Left colon (tissue), 2 donors: ENCODE measurements at regions not wholly inside any gene's neighbourhood (a gene's known extent, or its start where the extent isn't known, plus 50 kb on each side); places are given as distances from the start of the nearest gene placed in this dataset.

Experiments
- ATAC-seq: fragments of 200-7000 bp; cut with Tn5 transposase; one replicate; pipeline ENCODE4 v1.9.1; 2020; ENCODE audit warnings: mild to moderate bottlenecking, moderate library complexity
- DNase-seq, 2 donors: peaks; one replicate each; pipeline ENCODE4 v3.0.0-alpha.2; 2020
- intact Hi-C, 2 donors: fragments of 100-400 bp; cut with DNase I in 1 of 2; cut with micrococcal nuclease in 1 of 2; formaldehyde crosslinking; loops; one replicate each; pipeline versions ENCODE4 v1.11.2 to v1.14.0; 2022; cut with DNase I, micrococcal nuclease
- donor health status: DM: no; HTN: no; CAD: no.
- donor health status: DM: yes; HTN: yes; CAD: no.

DNA sequence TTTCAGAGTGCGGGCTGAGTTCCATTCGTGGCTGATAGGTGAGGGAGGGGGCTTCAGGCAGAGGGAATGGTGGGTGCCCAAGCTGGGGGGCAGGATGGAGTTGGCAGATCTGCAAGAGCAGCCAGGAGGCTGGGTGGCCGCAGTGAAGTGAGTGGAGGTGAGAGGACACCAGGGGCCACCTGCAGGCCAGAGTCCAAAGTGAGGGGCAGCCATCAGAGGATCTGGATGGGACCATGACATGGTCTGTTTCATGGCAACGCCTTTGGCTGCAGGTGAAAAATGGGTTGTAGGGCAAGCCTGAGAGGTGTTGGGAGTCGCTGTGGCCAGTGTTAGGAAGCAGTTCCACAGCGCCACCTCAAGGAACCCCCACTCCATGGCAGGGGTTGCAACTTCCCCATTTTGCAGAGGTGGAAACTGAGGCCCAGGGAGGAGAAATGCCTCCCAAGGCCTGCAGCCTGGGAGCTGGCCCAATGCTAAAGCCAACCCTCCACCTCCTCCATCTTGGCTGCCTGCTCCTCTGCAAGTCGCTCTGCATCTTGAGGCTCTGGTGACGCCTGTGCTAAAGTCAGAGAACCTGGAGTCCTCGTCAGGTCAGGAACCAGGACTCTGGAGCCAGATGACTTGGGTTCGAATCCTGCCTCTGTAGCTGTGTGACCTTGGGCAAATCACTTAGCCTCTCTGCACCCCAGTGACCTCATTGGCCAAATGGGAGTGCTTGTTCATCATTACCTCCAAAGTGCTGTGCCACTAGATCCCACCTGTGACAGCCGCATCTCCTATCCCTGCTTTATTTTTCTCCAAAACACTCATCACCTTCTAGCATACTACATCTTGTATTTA, 153.8 kb downstream of the CEBPB start:
- ATAC-seq (no peak), DNase-seq (no peak)
- intact Hi-C loops: no loop called here

DNA sequence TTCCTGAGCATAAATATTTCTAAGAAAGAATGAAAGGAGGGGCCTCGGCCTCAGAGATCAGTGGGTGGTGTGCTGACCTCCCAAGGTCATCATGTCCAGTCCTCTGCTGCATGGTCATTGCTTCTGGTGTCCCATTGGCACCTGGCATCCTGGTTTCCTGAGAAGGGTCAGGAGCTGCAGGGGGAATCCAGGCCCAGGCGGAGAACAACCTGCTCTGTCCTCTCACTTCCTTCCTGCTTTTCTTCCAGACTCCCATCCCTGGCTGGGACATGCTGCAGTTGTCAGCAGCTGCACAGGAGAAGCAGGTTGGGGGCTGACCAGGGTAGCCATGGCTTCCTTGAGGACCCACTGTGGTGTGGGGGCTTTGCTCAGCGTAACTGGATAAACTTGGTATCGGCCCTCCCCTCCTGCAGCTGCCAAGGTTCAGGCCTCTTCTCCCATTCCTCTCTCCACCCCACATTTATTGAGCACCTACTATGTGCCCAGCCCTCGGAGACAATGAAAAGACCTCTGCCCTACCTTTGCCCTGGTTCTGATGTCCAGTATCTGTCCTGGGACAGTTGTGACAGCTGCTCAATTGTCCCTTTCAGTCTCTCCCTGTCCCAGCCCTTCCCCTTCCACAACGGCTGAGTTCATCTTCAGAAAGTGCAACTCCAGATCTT, 155.2 kb downstream of the CEBPB start:
- ATAC-seq (no peak), DNase-seq (no peak)
- intact Hi-C loops: no loop called here

DNA sequence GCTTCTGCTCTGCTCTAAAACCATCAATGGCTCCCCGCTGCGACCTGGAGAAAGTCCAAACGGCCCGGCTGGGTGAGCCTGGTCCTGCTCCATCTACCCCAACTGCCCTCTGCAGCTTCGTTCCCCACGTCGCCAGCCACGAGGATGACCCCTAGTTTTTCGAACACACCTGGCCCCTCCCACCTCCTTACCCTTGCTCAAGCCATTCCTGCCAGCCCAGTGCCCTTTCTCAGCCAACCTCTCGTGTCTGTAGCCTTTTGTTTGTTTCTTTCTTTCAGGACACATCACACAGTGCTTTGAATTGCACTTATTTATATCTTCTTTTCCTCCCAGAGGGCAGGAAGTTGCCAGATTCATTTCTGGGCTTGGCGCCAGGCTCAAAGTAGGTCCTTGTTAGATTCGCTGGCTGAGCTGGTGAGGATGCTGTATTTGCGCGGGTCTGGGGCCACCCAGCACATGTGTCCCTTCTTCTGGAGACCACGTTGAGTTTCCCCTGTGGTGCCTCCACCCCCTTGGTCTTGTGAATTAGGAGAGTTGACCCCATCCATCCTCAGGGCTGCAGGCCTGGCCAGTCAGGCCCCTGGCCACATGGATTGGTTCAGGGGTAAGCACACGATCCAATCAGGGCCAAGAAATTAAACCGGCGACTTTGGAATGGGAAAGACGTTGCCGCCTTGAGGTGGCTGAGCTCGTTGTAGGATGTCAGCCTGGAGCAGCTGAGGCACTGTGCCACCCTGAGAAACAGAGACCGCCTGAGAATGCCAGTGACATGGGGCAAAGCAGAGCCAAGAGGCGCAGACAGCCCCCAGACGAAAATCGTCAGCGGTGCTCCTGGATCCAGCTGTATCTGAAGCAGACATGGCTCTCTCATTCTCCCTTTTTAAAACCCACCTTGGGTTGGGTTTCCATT, 156.0 kb downstream of the CEBPB start:
- DNase-seq (peak; percentile 80 to 85), ATAC-seq (peak; percentile 67)
- intact Hi-C loops: no loop called here

DNA sequence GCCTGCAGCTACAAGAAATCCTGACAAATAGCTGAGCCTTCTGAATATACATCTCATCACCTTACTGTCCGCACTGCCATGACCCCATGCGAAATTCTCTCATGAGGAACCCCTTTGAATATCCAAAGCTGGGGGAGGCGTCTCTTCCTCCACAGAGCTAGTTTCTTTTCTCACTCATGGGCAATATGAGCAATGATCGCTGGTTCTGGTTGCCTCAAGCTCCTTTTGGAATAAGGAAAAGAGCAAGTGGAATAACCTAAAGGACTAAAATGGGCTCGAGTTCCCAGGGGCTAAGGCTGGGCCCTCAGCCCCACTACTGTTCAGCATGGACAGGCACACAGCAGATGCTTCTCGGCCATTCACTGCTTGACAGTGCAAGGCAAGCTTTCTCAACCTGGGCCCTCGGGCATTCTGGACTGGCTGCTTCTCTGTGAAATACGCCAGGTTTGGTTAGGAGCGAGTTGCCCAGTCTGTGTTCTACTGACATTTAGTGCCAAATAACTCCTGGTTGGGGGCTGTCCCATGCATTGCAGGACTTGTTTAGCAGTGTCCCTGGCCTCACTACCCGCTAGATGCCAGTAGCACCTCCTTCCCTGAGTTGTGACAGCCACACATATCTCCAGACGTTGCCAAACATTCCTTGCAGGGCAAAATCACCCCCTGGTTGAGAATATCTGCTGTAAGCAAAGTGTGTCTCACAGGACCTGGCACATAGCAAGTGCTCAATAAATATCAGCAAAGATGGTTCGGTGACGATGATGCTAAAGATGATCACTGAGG, 156.8 kb downstream of the CEBPB start:
- intact Hi-C loops: no loop called here
- ATAC-seq (no peak), DNase-seq (no peak)

DNA sequence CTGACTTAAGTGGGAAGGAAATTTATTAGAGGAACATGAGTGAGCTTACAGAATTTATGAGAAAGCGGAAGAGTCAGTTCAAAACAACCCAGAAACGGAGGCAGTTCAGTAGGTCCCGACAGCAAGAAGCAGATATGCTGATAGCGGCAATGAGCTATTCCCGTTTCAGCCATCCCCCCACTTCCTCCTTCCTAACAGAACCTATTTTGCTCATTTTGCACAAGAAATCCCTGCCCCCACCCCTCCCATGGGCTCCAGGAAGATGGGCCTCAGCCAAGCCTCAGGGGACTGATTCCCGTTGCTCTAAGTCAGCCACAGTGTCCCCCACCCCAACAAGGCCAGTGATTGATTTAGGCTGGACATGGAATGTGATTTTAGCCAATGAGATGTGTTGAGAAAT, 157.5 kb downstream of the CEBPB start:
- DNase-seq (no peak), ATAC-seq (no peak)

DNA sequence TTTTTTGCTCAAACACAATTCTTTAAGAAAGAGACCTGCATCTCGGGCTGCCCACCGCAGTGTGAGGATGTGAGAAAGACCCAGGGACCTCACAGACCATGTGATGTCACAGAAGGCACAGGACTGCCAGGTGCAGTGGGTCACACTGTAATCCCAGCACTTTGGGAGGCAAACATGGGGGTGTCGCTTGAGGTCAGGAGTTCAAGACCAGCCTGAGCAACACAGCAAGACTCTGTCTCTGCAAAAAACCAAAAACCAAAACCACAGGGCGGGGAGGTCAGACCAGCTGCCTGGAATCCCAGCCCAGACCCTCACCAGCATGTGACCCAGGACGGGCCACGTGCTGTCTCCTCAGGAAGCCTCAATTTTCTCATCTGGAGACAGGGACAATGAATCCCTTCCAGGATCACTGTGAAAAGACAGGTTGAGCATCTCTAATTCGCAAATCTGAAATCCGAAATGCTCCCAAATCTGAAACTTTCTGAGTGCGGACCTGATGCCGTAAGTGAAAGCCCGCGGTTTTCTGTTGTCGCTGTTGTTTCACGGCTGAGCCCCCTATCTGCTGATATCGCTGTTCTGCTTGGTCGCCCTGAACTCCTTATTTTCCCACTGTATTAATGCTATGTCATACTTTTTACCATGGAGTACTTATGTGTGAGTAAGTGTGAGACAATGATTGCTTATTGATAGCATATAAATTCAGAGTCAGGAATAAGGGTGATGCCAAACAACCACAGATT, 159.5 kb upstream of the PTPN1 start:
- no peak for ATAC-seq
- intact Hi-C loops: no loop called here

More for the DNA sequence above, 157.5 kb downstream of the CEBPB start:
- intact Hi-C loops: no loop called here

DNA sequence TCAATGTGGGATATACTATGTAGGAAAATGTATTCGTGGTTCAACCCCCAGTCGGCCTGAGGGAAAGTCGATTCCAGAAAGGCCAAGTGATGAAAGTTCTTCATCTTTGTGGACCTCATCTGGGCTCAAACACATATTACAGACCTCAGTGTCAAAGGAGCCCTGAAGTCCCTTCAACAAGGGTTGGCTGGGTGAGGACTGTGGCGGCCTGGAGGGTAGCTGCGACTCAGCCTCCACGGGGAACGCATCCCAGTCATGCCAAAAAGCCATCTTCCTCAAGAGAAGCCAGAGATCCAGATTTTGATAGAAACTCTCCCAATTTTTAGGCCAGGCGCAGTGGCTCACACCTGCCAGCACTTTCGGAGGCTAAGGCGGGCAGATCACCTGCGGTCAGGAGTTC, 158.6 kb upstream of the PTPN1 start:
- ATAC-seq: no peak
- intact Hi-C loops: no loop called here
- DNase-seq: no peak

More for the DNA sequence above, 159.5 kb upstream of the PTPN1 start:
- DNase-seq: no peak

DNA sequence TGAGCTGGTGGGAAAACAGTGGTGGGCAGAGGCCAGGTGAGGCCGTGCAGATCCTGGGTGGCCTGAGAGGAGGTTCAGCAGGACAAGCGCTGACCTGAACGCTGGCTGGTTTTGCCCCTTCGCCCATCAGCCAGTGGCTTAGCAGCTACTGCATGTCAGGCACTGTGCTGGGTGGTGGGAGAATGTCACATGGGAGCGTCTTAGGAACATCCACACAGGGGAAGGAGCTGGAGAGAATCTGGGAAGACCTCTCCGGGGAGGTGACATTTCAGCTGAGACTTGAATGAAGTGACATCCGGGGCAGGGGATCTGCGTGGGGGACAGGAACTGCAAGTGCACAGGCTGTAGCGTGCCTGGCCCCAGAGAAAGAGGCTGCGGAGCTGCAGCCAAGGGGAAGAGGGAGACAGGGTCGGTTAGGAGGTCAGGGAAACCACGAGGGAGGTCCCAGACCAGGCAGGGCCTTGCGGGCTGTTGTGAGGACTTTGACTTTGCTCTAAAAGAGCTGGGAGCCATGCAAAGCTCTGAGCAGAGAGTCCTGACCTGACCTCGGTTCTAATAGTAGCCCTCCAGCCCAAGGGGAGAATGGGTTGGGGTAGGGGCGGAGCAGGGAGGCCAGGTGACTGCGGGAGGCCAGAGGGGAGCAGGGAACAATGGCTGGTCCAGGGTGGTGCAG, 156.8 kb upstream of the PTPN1 start:
- no peak for DNase-seq
- intact Hi-C loops: no loop called here
- no peak for ATAC-seq

DNA sequence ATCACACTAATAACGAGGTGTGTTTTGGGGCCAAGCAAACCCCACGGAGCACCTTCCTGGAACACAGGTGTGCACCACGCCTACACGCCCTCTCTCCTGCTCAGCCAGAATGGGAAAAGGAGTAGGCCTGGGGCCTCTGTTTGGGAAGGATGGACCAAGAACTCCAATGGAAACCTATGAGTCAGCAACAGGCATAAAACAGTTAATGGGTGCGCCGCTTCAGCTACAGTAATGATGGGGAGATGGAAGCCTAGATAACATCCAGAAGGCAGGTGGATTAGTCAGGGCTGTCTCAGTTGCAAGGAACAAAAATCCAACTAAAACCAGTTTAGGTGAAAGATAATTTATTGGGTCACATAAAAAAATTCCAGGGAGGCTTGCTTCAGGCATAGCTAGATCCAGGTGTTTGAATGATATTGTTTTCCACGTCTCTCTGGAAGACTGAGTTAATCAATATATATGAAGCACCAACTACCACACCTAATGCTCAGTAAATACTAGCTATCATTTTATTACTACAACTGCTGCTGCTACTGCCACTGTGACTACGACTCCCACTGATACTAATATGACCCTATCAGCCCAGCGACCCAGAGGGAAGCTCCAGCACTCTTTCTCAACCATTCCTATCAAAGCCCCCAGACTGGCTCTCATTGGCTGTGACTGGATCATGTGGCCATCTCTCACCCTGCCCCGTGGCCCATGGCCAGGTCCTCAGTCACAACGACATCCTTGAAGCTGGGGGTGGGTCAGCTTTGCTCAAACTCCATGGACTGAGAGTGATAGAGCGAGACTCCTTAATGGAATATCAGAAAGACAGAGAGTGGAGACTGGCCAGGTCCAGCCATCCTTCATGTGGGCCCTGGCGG, 155.2 kb upstream of the PTPN1 start:
- no peak for DNase-seq
- intact Hi-C loops: no loop called here
- ATAC-seq: peak; percentile 74

DNA sequence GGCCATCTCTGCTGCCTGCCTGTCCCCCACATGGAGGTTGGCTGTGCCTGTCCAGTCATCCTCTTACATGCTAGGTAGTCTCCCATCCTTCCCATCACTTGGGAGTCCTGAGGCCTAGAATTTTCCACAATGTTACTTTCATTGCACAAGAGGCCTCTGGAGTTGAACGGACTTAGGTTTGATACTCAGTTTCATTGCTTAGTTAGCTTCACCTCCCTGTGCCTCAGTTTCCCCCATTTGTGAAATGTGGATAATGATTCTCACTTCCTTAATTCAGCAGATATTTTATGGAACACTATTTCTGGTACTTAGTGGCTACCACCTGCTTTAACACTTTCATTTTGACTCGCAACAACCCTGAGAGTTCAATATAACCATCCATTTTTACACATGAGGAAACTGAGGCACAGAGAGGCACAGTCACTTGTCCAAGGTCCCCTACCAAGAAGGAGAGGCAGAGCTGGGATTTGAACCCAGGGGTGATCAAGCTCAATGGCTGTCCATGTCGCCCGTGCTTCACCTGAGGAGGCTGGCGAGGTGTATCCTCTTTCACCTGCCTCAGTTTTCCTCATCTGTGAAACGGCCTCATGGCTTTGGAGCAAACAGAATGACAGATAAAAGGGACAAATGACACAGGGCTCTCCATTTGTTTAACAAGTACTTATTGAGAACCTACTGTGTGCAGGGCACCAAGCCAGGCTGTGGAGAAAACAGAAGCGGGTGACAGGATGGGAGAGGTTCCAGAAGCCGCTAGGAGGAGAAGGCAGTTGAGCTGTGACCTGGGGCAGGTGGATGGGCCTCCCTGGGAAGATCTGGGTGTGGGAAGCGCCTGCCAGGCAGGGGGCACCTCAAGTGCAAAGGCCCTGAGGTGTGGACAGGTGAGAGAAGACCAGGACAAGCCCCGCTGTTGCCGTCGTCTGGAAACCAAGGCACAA, 154.3 kb upstream of the PTPN1 start:
- DNase-seq (no peak), ATAC-seq (no peak)
- intact Hi-C loops: no loop called here

DNA sequence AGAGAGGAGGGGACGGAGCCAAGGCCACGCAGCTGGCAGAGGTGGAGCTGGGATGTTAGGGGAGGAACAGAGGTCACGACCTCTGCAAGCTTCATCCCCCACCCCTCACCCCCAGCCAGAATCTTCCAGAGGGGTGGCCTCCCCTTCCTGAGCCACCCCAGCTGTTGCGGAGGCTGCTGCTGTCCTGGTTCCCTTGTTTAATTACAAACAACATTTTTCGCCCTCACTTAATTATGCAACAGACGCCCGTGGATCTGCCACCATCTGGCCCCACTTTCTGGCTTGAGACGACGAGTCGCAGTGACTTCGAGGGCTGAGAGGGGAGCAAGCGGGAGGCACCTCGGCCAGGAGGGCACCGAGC, 153.7 kb upstream of the PTPN1 start:
- no peak for ATAC-seq
- intact Hi-C loops: no loop called here

DNA sequence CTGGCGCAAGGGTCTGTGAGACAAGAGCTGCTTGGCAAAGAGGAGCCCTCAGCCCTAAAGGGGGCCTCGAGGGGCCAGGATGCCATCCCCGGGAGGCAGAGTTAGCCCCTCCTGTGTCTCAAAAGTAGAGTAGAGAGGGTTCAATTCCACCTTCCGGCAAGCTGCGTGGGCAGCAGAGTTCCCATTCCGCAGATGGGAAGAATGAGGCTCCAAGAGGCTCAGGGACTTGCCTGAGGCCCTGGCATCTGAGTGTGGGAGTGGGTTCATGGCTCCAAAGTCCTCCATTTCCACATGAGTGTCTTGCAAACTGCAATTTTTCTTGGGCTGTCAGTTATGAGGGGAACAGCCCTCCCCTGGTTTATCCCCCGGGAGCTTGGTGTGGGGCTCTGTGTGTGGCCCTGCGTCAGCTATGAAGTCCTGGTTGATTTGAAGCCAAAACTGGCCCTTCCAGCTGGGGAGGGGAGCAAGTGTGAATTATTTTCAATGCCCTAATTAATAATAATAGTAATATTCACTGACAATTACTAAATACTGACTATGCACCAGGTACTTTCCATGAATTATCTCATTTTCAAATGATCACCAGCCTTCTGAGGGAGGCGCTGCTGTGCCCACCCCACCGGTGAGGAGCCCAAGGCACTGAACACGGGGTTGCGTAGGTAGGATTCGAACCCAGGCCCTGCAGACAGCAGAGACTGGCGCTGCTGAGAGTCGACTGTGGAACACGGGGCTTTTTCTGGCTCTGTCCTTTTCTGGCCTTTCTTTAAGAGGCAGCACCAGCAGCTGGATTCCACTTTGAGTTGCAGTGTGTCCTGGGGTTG, 153.0 kb upstream of the PTPN1 start:
- DNase-seq (no peak), ATAC-seq (no peak)
- intact Hi-C loops: no loop called here

More for the DNA sequence above, 153.7 kb upstream of the PTPN1 start:
- DNase-seq: no peak

DNA sequence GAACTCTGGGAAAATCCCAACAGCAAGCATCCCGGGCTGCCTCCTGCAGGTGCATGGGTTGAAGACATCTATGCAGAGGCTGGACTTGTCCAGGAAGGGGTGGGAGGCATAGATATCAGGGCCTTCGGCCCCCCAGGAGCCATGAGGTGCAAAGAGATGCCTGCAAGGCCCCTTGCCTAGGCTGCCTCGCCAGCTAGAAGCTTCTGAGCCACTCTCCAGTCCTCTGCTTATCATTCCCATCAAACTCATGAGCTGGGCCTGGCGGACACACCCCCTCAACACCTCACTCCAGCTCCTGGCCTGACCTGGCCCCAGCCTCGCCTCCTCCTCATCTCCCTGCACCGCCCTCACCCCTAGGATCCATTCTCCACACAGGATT, 152.4 kb upstream of the PTPN1 start:
- DNase-seq (no peak), ATAC-seq (no peak)

DNA sequence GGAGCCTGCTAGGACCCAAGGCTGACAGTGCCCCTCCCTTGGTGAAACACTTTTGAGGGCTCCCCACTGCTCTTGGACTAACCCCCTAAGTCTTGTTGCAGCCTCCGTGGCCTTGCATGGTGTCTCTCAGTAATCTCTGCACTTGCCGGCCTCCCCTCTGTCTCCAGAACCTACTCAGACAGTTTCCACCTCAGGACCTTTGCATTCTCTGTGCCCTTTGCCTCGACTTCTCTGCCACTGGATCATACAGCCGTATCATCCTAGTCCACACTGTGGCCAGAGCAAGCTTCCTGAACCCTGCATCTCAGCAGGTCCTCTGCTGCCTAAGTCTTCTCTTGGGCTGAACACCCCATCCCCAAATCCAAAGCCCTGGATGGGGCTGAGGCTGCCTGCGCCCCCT, 152.0 kb upstream of the PTPN1 start:
- DNase-seq (no peak), ATAC-seq (no peak)
- intact Hi-C loops: no loop called here

More for the DNA sequence above, 152.4 kb upstream of the PTPN1 start:
- intact Hi-C loops: no loop called here

DNA sequence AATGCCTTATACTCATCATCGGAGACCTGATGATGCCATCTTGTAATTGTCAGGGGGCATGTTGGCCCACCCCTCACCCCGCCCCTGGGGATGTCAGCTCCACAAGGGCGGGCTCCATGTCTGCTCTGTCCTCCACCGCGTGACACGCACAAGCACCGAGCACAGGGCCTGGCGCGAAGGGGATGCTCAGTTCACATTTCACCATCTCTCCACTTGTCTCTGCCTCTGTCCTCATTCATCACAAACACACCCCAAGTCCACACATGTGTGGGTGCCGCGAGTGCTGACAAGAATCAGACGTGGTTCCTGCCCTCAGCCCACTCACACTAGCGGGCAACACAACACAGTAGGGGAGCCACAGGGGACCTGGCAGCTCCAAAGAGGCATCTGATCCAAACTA, 151.2 kb upstream of the PTPN1 start:
- intact Hi-C loops: no loop called here

More for the DNA sequence above, 151.2 kb upstream of the PTPN1 start:
- DNase-seq (no peak), ATAC-seq (no peak)
